WERI-Rb-1 (cell line): ENCODE measurements at regions not wholly inside any gene's neighbourhood (a gene's known extent, or its start where the extent isn't known, plus 50 kb on each side); places are given as distances from the start of the nearest gene placed in this dataset.

Experiments
- DNase-seq: peaks from one replicate; pipeline ENCODE4 v3.0.0-alpha.2; 2020
- H3K27ac ChIP-seq: fragments of 250-450 bp; sonication (Bioruptor Pico); 2 replicates; pipeline ENCODE4 v1.5.1; 2020; ENCODE audit warnings: mild to moderate bottlenecking, moderate library complexity
- H3K27me3 ChIP-seq: fragments of 250-450 bp; sonication (Bioruptor Pico); 2 replicates; pipeline ENCODE4 v1.5.1; 2021; ENCODE audit warnings: mild to moderate bottlenecking, low read depth, moderate library complexity; ENCODE audit not compliant: insufficient read depth, severe bottlenecking
- H3K36me3 ChIP-seq: fragments of 250-450 bp; sonication (Bioruptor Pico); 2 replicates; pipeline ENCODE4 v1.5.1; 2020; ENCODE audit warnings: mild to moderate bottlenecking, moderate library complexity
- H3K4me3 ChIP-seq: 2 replicates; pipeline ENCODE4 v1.5.1; 2011; ENCODE audit warnings: low read depth, mild to moderate bottlenecking, control low read depth, low read length
- H3K9me3 ChIP-seq: fragments of 250-450 bp; sonication (Bioruptor Pico); 2 replicates; pipeline ENCODE4 v1.5.1; 2021; ENCODE audit warnings: mild to moderate bottlenecking, moderate library complexity; ENCODE audit not compliant: severe bottlenecking
- CTCF ChIP-seq: IDR thresholded peaks from 2 replicates; pipeline ENCODE4 v1.5.1; 2011; ENCODE audit warnings: low read depth, mild to moderate bottlenecking, control low read depth, inconsistent platforms, low read length

GRCh38 chr12:24561411-24561871, 387.5 kb downstream of the BCAT1 start:
- H3K9me3 ChIP-seq, result no peaks in the 10 kb centered on the region
- no peak for TF ChIP-seq CTCF
- H3K27me3 ChIP-seq, result peaks cover 29% of the 10 kb centered on the region
- H3K27ac ChIP-seq, result no peak overlapping the region
- no peaks in the 10 kb centered on the region for H3K36me3 ChIP-seq
- no peak for DNase-seq
- H3K4me3 ChIP-seq, result peak overlapping the region; percentile 59

DNA sequence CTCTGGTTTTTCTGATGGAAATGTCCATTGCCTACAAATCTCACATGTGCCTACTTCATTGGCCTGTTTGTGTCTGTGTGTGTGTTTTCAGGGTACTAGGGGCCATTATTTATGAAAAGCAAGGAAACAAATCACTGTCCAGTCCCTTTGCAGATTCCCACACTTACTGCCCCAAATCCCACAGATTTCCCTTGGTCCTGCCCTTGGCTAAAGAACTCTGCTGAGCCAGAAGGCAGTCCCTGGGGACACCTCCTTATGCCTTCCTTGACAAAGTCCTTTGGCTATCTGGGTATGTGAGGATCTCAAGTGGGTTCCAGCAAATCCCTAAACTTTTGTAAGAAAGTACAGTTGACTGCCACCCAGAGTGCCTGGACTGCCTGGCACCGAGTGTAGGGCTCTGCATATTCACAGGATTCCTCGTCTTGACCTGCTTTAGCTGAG, 388.1 kb downstream of the BCAT1 start:
- no peaks in the 10 kb centered on the region for H3K9me3 ChIP-seq
- peaks cover 29% of the 10 kb centered on the region for H3K27me3 ChIP-seq
- no peak overlapping the region; the same call in 1 of the 2 replicates for H3K4me3 ChIP-seq
- no peak overlapping the region for H3K27ac ChIP-seq
- no peak for TF ChIP-seq CTCF
- no peak for DNase-seq
- no peaks in the 10 kb centered on the region for H3K36me3 ChIP-seq

DNA sequence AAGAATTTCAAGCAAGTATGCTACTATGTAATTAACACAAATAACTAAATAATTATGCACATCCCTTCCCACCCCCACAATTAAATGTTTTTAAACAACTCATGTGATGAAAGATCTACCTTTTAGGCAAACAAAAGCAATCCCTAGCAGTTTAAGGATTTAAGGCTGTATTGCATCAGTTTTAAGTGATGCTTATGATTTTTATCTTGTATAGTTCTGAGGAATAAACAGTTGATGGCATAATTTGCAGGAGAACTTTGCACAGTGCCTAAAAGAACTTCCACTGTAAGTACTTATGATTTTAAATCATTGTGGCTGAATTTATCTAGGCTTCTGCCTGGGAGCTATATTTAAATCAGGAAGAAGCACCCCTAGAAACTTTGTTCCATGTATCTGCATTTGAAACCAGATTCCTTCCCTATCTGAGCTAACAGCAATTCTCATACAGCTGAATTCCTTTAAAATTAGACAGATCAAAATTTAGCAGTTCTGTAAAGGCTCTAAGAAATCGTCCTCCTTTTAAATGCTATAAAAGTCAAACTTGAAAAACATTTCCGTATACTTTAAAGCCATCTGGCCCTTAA, 388.6 kb downstream of the BCAT1 start:
- Histone ChIP-seq H3K9me3 (no peaks in the 10 kb centered on the region), H3K36me3 (no peaks in the 10 kb centered on the region), H3K27me3 (peaks cover 29% of the 10 kb centered on the region), H3K4me3 (no peak overlapping the region), H3K27ac (no peak overlapping the region)
- DNase-seq, result no peak
- TF ChIP-seq CTCF, result no peak

DNA sequence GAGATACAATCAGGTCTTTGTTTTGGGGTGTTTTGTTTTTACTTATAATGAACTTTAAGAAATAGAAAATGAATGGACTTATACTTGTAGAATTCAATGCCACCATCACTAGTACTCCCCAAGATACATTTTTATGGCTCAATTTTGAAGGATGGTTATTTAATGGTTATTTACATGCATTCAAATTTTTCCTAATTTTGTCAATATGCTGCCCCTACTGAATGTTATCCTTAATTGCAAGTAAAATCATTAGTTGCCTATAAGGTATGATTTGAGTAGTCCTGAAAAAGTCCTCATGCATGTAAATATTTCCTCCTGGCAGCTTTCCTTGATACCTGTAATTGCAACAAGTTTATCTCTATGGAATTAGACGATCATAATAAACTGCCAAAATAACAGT, 391.2 kb downstream of the BCAT1 start:
- TF ChIP-seq CTCF, result no peak
- no peaks in the 10 kb centered on the region for H3K9me3 ChIP-seq
- H3K27me3 ChIP-seq, result peaks cover 18% of the 10 kb centered on the region
- DNase-seq, result no peak
- no peak overlapping the region for H3K4me3 ChIP-seq
- H3K36me3 ChIP-seq, result no peaks in the 10 kb centered on the region
- no peak overlapping the region for H3K27ac ChIP-seq

- no peak for DNase-seq
- Histone ChIP-seq H3K27ac (no peak overlapping the region), H3K36me3 (no peaks in the 10 kb centered on the region), H3K4me3 (no peak overlapping the region), H3K9me3 (no peaks in the 10 kb centered on the region), H3K27me3 (peaks cover 2% of the 10 kb centered on the region)
- no peak for TF ChIP-seq CTCF
Measured at GRCh38 chr12:24555730-24556129, 393.2 kb downstream of the BCAT1 start.
